AG04450 (cell line): ENCODE measurements at regions not wholly inside any gene's neighbourhood (a gene's known extent, or its start where the extent isn't known, plus 50 kb on each side); places are given as distances from the start of the nearest gene placed in this dataset.

Experiments
- CTCF ChIA-PET: fragments of 300-600, 350-600 bp; formaldehyde crosslinking; extraction: SDS; loops from one replicate; lab custom pipeline; 2022; ENCODE audit warnings: antibody characterized with exemption, inconsistent platforms; lab: Charles Lee
- POLR2A ChIA-PET: fragments of 350-600 bp; formaldehyde crosslinking; extraction: SDS; loops from one replicate; lab custom pipeline; 2021; ENCODE audit warnings: antibody characterized with exemption, inconsistent platforms; lab: Yijun Ruan, JAX
- DNase-seq: peaks from one replicate; pipeline ENCODE4 v3.0.0-alpha.2; 2011; ENCODE audit warnings: low read depth, low spot score
- H3K27ac ChIP-seq: one replicate; pipeline ENCODE4 v1.5.1; 2012; ENCODE audit warnings: low read depth, low read length, control low read depth
- H3K27me3 ChIP-seq: one replicate; pipeline ENCODE4 v1.6.0; 2012; ENCODE audit warnings: low read length; ENCODE audit not compliant: control insufficient read depth, insufficient read depth
- H3K4me3 ChIP-seq: 2 replicates; pipeline ENCODE4 v1.5.1; 2011; ENCODE audit warnings: mild to moderate bottlenecking, low read depth, low read length, control low read depth
- H3K9me3 ChIP-seq: 2 replicates; pipeline ENCODE4 v1.5.1; 2012; ENCODE audit warnings: low read length; ENCODE audit not compliant: control insufficient read depth, insufficient read depth
- TF ChIP-seq, protein P1 (sequence below): IDR thresholded peaks from 2 replicates; pipeline ENCODE4 v1.5.1; 2011; ENCODE audit warnings: low read depth, low read length, control low read depth, inconsistent platforms

DNA sequence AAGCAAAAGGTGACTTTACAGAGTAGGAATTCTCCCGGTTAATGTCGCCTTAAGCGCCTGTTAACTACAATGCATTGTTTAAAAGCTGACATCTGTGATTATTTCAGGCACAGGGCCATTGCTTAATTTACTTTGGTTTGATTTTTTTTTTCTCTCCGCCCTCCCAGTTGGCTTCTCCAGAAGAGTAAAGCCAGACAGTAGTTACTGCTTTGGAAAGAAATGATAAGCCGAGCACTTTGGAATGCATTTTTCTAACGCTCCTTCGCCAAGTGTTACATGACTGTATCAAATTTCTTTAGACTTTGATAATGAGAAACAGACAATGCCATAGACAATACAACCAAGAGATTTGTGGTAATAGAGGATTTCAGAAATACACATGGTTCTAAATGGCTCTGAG, 383.0 kb upstream of the TENM3 start:
- ChIA-PET CTCF (interaction anchor here (1.0 kb wide), 1 partner anchor 332 kb away, joined by 3 read pairs; no protein-coding TSS in a partner anchor), POLR2A (no interaction called here)
- TF ChIP-seq, protein P1, sequence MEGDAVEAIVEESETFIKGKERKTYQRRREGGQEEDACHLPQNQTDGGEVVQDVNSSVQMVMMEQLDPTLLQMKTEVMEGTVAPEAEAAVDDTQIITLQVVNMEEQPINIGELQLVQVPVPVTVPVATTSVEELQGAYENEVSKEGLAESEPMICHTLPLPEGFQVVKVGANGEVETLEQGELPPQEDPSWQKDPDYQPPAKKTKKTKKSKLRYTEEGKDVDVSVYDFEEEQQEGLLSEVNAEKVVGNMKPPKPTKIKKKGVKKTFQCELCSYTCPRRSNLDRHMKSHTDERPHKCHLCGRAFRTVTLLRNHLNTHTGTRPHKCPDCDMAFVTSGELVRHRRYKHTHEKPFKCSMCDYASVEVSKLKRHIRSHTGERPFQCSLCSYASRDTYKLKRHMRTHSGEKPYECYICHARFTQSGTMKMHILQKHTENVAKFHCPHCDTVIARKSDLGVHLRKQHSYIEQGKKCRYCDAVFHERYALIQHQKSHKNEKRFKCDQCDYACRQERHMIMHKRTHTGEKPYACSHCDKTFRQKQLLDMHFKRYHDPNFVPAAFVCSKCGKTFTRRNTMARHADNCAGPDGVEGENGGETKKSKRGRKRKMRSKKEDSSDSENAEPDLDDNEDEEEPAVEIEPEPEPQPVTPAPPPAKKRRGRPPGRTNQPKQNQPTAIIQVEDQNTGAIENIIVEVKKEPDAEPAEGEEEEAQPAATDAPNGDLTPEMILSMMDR = no peak
- DNase-seq = no peak
- Histone ChIP-seq H3K4me3 (no peak overlapping the region), H3K27me3 (no peaks in the 10 kb centered on the region), H3K9me3 (no peaks in the 10 kb centered on the region), H3K27ac (no peak overlapping the region)

DNA sequence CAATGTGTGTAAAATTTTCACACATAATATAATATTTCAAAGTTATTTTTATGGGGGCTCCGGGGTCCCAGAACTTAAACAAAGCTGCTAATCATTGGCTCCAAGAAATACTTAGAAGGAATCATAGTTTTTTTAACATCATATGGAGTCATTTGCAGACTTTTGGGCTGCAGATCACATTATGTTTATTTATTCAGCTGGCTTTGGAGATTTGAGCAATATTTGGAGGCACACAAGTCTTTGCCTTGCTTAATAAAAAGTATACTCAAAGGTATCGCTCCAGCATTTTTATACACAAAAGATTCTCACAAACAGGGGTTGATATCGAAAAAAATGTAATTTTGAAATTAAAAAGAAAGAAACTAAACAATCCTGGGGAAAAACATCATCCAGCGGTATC, 382.5 kb upstream of the TENM3 start:
- ChIA-PET POLR2A (no interaction called here), CTCF (interaction anchor here (1.0 kb wide), 1 partner anchor 332 kb away, joined by 3 read pairs; no protein-coding TSS in a partner anchor)
- Histone ChIP-seq H3K4me3 (no peak overlapping the region), H3K9me3 (no peaks in the 10 kb centered on the region), H3K27me3 (no peaks in the 10 kb centered on the region), H3K27ac (no peak overlapping the region)
- DNase-seq = no peak
- TF ChIP-seq, protein P1 = no peak

DNA sequence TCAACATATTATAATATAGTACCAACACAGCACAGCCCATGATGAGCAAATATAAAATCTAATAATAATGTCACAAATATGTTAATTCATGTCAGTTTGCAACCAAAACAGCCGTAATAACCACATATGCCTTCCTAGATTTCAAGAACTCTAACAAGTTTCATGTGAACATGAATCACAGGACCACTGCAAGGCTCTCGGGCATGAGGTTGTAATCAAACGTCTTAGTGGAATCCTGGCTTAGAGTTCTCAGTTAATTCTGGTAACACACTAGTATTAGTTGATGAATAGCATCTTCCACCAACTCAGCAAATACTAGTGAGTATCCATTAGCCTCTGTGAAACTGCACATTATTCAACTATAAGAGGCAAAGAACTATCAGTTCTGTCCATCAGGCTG, 379.3 kb upstream of the TENM3 start:
- CTCF ChIA-PET = no interaction called here
- no peak for DNase-seq
- H3K27ac ChIP-seq = no peak overlapping the region
- no peak overlapping the region for H3K4me3 ChIP-seq
- no peaks in the 10 kb centered on the region for H3K27me3 ChIP-seq
- TF ChIP-seq, protein P1 = no peak
- POLR2A ChIA-PET = no interaction called here
- H3K9me3 ChIP-seq = no peaks in the 10 kb centered on the region

DNA sequence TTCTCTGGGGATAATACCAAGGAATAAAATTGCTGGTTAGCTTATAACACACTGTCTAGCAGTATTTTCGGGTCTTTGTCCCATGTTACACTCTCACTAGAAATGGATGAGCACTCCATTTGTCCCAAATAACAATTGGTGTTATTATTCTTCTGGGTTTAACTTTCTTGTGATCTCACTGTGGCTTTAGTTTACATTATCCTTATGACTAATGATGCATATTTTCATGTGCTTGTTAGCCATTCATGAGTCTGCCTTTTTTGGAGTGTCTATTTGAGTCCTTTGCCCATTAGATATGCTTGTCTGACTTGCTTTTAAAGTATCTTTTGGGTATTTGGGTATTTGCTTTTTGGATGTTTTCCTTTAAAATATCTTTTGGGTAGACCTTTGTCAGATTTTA, 372.9 kb upstream of the TENM3 start:
- no peak overlapping the region for H3K27ac ChIP-seq
- 0 out of 2 replicates have a peak, but pooled peaks cover 3% of the 10 kb centered on the region for H3K9me3 ChIP-seq
- DNase-seq = peak; percentile 18
- CTCF ChIA-PET = no interaction called here
- TF ChIP-seq, protein P1 = no peak
- no peak overlapping the region for H3K4me3 ChIP-seq
- H3K27me3 ChIP-seq = no peaks in the 10 kb centered on the region
- POLR2A ChIA-PET = no interaction called here

DNA sequence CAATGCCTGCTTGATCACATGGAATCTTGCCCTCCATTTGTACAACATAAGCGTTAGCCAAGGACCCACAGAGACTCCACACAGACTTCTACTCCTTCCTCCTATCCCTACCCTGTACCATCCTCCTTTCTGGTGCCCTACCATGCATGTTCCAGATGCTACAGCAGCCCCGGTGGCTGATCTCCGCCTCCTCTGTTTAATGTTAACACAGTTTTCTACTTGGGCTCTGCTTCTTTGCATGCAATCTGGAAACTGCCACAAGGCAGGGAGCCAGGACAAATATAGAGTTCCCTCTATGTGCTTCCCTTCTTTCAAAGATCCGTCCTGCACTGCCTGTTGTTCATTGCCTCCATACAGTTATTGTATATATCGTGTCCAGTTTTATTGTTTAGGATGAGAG, 368.6 kb upstream of the TENM3 start:
- Histone ChIP-seq H3K27ac (no peak overlapping the region), H3K27me3 (no peaks in the 10 kb centered on the region), H3K4me3 (no peak overlapping the region), H3K9me3 (0 out of 2 replicates have a peak, but pooled peaks cover 3% of the 10 kb centered on the region)
- no peak for DNase-seq
- ChIA-PET POLR2A (no interaction called here), CTCF (no interaction called here)
- TF ChIP-seq, protein P1 = no peak
